ENCODE measurements at regions not wholly inside any gene's neighbourhood (a gene's known extent, or its start where the extent isn't known, plus 50 kb on each side); places are given as distances from the start of the nearest gene placed in this dataset.

GRCh38 chr4:132642016-132642817 lies 506.9 kb upstream of the PCDH10 start:
- Histone ChIP-seq H2AFZ (ENCODE audit: low read depth, low read length, poor library complexity, severe bottlenecking) (peak overlapping the region; percentile 77), H3K9me2 (ENCODE audit: insufficient read depth) (no peaks in the 10 kb centered on the region), H3K4me3 (replicated peaks in 1 of 2; ENCODE audit: low read depth in 1 of 2, low read length in 2 of 2) (no peak overlapping the region), H3K27me3 (ENCODE audit: insufficient read depth, low read length) (no peaks in the 10 kb centered on the region), H3K27ac (ENCODE audit: low read depth, low read length) (no peak overlapping the region), H4K20me1 (ENCODE audit: insufficient read depth) (no peaks in the 10 kb centered on the region), H3K4me2 (ENCODE audit: low read length) (no peak overlapping the region), H3K4me1 (ENCODE audit: control insufficient read depth in 1 of 2, insufficient read depth in 2 of 2, low read length in 2 of 2) (no peaks in the 10 kb centered on the region), H3K9ac (ENCODE audit: low read length) (no peak overlapping the region), H3K9me3 (ENCODE audit: control insufficient read depth in 1 of 2, insufficient read depth in 1 of 2, low read depth in 1 of 2, low read length in 2 of 2) (no peaks in the 10 kb centered on the region), H3K79me2 (ENCODE audit: insufficient read depth, low read length) (no peaks in the 10 kb centered on the region), H3K36me3 (ENCODE audit: control insufficient read depth in 1 of 2, insufficient read depth in 2 of 2, low read length in 2 of 2) (no peaks in the 10 kb centered on the region)
- intact Hi-C loops (cut with micrococcal nuclease) = no loop called here
- DNase-seq (ENCODE audit: low read depth, low spot score) = peak; percentile 48
- ATAC-seq = peak; percentile 71
- POLR2A ChIA-PET = no interaction called here
- RAD21 ChIA-PET (ENCODE audit: low non-redundant PET in 1 of 2, low total read pairs in 2 of 2, uncharacterized antibody in 2 of 2, unreplicated experiment in 2 of 2) = no interaction called here
- CTCF ChIA-PET = no interaction called here
- BruUV-seq (replicated peaks) = no TSS peak
- TF ChIP-seq RAD21 (IDR thresholded peaks at IDR 0.05; ENCODE audit: low read depth) (peak; percentile 79), CTCF (IDR thresholded peaks at IDR 0.05 in 2 of 3, conservative IDR thresholded peaks at IDR 0.05 in 1 of 3; ENCODE audit: borderline replicate concordance in 1 of 3, insufficient read depth in 1 of 3, low read depth in 2 of 3, low read length in 2 of 3) (peak; percentile 48 to 88 (median 71); a peak in 5 of 6 replicates), CEBPB (IDR thresholded peaks at IDR 0.05; ENCODE audit: low read depth) (no peak), ELF1 (IDR thresholded peaks at IDR 0.05; ENCODE audit: borderline replicate concordance, low read depth) (no peak), POLR2A (IDR thresholded peaks at IDR 0.05; ENCODE audit: borderline replicate concordance, extremely low read depth, insufficient read depth, insufficient read length) (no peak)

GRCh38 chr4:132646186-132646585 lies 502.9 kb upstream of the PCDH10 start:
- no peaks in the 10 kb centered on the region for H3K79me2 ChIP-seq (ENCODE audit: insufficient read depth, low read length)
- no peaks in the 10 kb centered on the region for H3K4me1 ChIP-seq (ENCODE audit: control insufficient read depth in 1 of 2, insufficient read depth in 2 of 2, low read length in 2 of 2)
- no peak for ATAC-seq
- H3K9me3 ChIP-seq (ENCODE audit: control insufficient read depth in 1 of 2, insufficient read depth in 1 of 2, low read depth in 1 of 2, low read length in 2 of 2) = no peaks in the 10 kb centered on the region
- no peak overlapping the region for H3K4me3 ChIP-seq (replicated peaks in 1 of 2; ENCODE audit: low read depth in 1 of 2, low read length in 2 of 2)
- no peak overlapping the region for H3K9ac ChIP-seq (ENCODE audit: low read length)
- ChIA-PET RAD21 (ENCODE audit: low non-redundant PET in 1 of 2, low total read pairs in 2 of 2, uncharacterized antibody in 2 of 2, unreplicated experiment in 2 of 2) (no interaction called here), CTCF (no interaction called here), POLR2A (no interaction called here)
- no peak for DNase-seq (ENCODE audit: low read depth, low spot score)
- no peaks in the 10 kb centered on the region for H3K9me2 ChIP-seq (ENCODE audit: insufficient read depth)
- H2AFZ ChIP-seq (ENCODE audit: low read depth, low read length, poor library complexity, severe bottlenecking) = no peak overlapping the region
- no peaks in the 10 kb centered on the region for H3K27me3 ChIP-seq (ENCODE audit: insufficient read depth, low read length)
- H3K36me3 ChIP-seq (ENCODE audit: control insufficient read depth in 1 of 2, insufficient read depth in 2 of 2, low read length in 2 of 2) = no peaks in the 10 kb centered on the region
- intact Hi-C loops (cut with micrococcal nuclease) = no loop called here
- no peaks in the 10 kb centered on the region for H4K20me1 ChIP-seq (ENCODE audit: insufficient read depth)
- no peak overlapping the region for H3K4me2 ChIP-seq (ENCODE audit: low read length)
- BruUV-seq (replicated peaks) = no TSS peak
- no peak overlapping the region for H3K27ac ChIP-seq (ENCODE audit: low read depth, low read length)
- TF ChIP-seq SIN3A (IDR thresholded peaks at IDR 0.05; ENCODE audit: low read depth) (no peak), ATF3 (IDR thresholded peaks at IDR 0.05) (no peak), EZH2phosphoT487 (IDR thresholded peaks at IDR 0.05; ENCODE audit: borderline replicate concordance) (no peak), ZBTB33 (IDR thresholded peaks at IDR 0.05; ENCODE audit: extremely low read depth, insufficient replicate concordance, low read length) (no peak), EZH2 (IDR thresholded peaks at IDR 0.05) (no peak), ZFX (IDR thresholded peaks at IDR 0.05) (no peak), RAD21 (IDR thresholded peaks at IDR 0.05; ENCODE audit: low read depth) (no peak), CTCF (IDR thresholded peaks at IDR 0.05 in 2 of 3, conservative IDR thresholded peaks at IDR 0.05 in 1 of 3; ENCODE audit: borderline replicate concordance in 1 of 3, insufficient read depth in 1 of 3, low read depth in 2 of 3, low read length in 2 of 3) (no peak)
